ENCODE measurements at regions not wholly inside any gene's neighbourhood (a gene's known extent, or its start where the extent isn't known, plus 50 kb on each side); places are given as distances from the start of the nearest gene placed in this dataset.

DNA sequence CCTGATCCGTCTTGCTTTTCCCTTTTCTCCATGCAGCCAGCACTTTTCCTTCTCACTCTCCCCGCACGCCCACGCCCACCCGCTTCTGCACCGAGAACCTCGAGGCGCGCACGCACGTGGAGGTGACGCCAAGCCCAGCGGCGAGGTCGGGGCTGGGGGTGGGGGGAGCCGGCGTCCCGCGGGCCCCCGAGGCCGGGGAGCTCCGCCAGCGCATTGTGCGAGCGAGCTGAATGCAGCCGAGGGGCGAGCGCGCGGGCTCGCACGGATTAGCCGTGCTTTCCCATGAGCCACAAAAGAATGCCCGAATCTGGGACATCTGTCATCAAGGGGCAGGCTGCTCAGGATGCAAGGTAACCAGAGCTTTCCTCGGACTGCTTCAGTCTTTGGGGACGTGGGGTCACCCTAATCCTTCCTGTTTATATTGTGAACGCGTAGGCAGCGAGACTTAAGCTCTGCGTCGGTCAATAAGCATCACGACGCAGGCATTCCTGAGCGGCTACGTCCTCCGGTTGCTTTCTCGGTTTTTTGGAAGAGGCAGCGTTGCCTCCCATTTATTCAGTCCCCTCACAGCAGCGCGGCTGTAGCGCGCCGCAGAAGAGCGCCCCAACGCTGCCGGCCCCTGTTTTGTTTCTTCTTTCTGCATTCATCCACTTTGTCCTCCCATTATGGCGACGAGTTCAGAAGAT is 67.3 kb upstream of the AKT3 start:
- Histone ChIP-seq H3K36me3 (no peaks in the 10 kb centered on the region), H3K27ac (peak overlapping the region; percentile 56 to 59), H3K4me1 (no peaks in the 10 kb centered on the region), H3K9me3 (no peaks in the 10 kb centered on the region), H3K27me3 (no peaks in the 10 kb centered on the region), H3K4me3 (peak overlapping the region; percentile 28 to 47)
- peak; percentile 53 to 60 for DNase-seq
- intact Hi-C loops (cut with DNase I; ENCODE audit: low total_unique reads): no loop called here
- TF ChIP-seq, protein P1, sequence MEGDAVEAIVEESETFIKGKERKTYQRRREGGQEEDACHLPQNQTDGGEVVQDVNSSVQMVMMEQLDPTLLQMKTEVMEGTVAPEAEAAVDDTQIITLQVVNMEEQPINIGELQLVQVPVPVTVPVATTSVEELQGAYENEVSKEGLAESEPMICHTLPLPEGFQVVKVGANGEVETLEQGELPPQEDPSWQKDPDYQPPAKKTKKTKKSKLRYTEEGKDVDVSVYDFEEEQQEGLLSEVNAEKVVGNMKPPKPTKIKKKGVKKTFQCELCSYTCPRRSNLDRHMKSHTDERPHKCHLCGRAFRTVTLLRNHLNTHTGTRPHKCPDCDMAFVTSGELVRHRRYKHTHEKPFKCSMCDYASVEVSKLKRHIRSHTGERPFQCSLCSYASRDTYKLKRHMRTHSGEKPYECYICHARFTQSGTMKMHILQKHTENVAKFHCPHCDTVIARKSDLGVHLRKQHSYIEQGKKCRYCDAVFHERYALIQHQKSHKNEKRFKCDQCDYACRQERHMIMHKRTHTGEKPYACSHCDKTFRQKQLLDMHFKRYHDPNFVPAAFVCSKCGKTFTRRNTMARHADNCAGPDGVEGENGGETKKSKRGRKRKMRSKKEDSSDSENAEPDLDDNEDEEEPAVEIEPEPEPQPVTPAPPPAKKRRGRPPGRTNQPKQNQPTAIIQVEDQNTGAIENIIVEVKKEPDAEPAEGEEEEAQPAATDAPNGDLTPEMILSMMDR (IDR thresholded peaks at IDR 0.05): peak in 3 of 4 experiments; percentile 11 to 33 (median 22)
- no peak for TF ChIP-seq POLR2A (IDR thresholded peaks at IDR 0.05)

DNA sequence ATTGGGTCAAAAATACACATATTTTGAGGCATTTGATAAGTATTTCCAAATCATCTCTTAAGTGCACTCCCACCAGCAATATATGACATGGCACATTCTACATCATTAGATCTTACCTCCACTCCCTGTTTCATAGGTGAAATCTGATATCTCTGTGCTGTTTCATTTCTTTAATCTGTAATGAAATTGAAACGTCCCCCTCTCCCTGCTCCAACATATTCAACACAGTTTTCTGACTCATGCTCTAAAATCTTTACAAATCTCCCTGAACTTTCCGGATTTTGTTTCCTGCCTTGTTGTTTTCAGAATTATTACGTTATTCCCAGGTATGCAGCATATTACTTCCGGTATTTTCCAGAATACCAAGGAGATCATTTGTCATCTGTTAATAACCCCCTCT is 66.1 kb upstream of the AKT3 start:
- Histone ChIP-seq H3K4me1 (no peaks in the 10 kb centered on the region), H3K27me3 (no peaks in the 10 kb centered on the region), H3K27ac (no peak overlapping the region), H3K4me3 (no peak overlapping the region), H3K9me3 (no peaks in the 10 kb centered on the region), H3K36me3 (no peaks in the 10 kb centered on the region)
- no peak for DNase-seq
- intact Hi-C loops (cut with DNase I; ENCODE audit: low total_unique reads): no loop called here
- no peak for TF ChIP-seq POLR2A (IDR thresholded peaks at IDR 0.05)
- TF ChIP-seq, protein P1 (IDR thresholded peaks at IDR 0.05): no peak

DNA sequence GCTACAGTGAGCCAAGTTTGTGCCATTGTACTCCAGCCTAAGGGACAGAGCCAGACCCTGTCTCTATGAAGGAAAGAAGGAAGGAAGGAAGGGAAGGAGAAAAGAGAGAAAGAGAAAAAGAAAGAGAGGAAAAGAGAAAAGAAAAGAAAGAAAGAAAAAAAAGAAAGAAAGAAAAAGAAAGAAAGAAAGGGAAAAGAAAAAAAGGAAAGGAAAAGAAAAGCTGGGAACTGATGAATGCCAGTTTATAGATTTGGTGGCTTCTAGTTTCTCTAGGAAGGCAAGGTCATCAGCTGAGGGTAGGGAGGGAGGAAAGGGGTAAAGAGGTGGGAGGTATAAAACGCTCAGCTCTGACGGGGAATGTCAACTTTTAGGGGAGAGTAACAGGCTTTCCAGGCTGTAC is 62.3 kb upstream of the AKT3 start:
- no peaks in the 10 kb centered on the region for H3K4me1 ChIP-seq
- TF ChIP-seq, protein P1 (IDR thresholded peaks at IDR 0.05): no peak
- TF ChIP-seq POLR2A (IDR thresholded peaks at IDR 0.05): no peak
- H3K27me3 ChIP-seq: no peaks in the 10 kb centered on the region
- H3K36me3 ChIP-seq: no peaks in the 10 kb centered on the region
- intact Hi-C loops (cut with DNase I; ENCODE audit: low total_unique reads): no loop called here
- no peak for DNase-seq
- H3K9me3 ChIP-seq: no peaks in the 10 kb centered on the region
- no peak overlapping the region for H3K4me3 ChIP-seq
- no peak overlapping the region for H3K27ac ChIP-seq

DNA sequence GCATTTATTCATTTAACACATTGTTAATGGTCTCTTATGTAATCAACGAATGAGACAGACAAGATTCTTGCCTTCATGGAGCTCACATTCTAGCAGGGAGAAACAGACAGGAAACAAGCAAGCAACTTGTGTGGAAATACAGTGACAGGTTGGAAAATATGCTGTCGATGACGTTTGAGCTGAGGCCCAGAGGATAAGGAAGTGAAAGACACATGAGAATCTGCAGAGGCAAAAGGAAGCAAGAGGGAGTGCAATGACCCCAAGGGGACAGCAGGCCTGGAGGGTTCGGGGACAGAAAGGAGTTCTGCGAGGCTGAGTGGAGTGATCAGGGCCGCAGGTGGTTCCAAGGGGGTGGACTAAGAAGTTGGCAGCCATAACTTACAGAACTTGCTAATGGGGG is 60.6 kb upstream of the AKT3 start:
- Histone ChIP-seq H3K9me3 (no peaks in the 10 kb centered on the region), H3K4me1 (no peaks in the 10 kb centered on the region), H3K27ac (no peak overlapping the region), H3K27me3 (no peaks in the 10 kb centered on the region), H3K36me3 (no peaks in the 10 kb centered on the region), H3K4me3 (no peak overlapping the region)
- no peak for TF ChIP-seq POLR2A (IDR thresholded peaks at IDR 0.05)
- TF ChIP-seq, protein P1 (IDR thresholded peaks at IDR 0.05): no peak
- intact Hi-C loops (cut with DNase I; ENCODE audit: low total_unique reads): no loop called here
- DNase-seq: no peak

DNA sequence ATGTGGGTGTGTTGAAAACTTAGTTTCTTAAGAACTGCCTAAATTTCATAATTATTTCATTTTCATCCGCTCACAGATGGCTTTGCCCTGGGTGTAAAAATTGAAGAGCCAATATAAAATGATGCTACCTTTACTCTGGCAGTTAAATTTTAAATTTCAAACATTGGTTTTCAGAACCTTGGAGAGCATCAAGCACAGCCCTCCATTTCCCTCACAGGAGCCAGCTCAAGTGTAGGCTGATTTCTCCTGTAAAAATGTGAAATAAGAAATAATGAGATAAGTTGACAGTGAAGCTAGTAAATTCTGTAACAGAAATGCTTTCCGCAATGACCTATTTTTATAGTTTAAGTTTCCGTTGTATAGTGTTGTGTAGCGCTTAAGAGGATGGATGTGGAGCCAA is 53.9 kb upstream of the AKT3 start:
- TF ChIP-seq POLR2A (IDR thresholded peaks at IDR 0.05): no peak
- TF ChIP-seq, protein P1 (IDR thresholded peaks at IDR 0.05): no peak
- H3K27ac ChIP-seq: no peak overlapping the region
- H3K4me1 ChIP-seq: no peaks in the 10 kb centered on the region
- H3K9me3 ChIP-seq: no peaks in the 10 kb centered on the region
- H3K4me3 ChIP-seq: no peak overlapping the region
- no peaks in the 10 kb centered on the region for H3K27me3 ChIP-seq
- DNase-seq: no peak
- intact Hi-C loops (cut with DNase I; ENCODE audit: low total_unique reads): no loop called here
- H3K36me3 ChIP-seq: no peaks in the 10 kb centered on the region
